Dendritic cell treated with granulocyte-macrophage colony-stimulating factor and Interleukin-4, amounts not matched to agents 40 ng/mL and 50 ng/mL, for 4 days (primary cell): ENCODE measurements at regions not wholly inside any gene's neighbourhood (a gene's known extent, or its start where the extent isn't known, plus 50 kb on each side); places are given as distances from the start of the nearest gene placed in this dataset.

ENCODE experiments used
- H3K27ac Mint-ChIP-seq: one replicate; pipeline ENCODE4 v1.8.0; 2022; ENCODE audit warnings: mild to moderate bottlenecking, mixed read lengths
- H3K27me3 Mint-ChIP-seq: one replicate; pipeline ENCODE4 v1.8.0; 2022; ENCODE audit warnings: mild to moderate bottlenecking, mixed read lengths
- H3K36me3 Mint-ChIP-seq: one replicate; pipeline ENCODE4 v1.8.0; 2022; ENCODE audit warnings: low read depth, mixed read lengths
- H3K4me1 Mint-ChIP-seq: one replicate; pipeline ENCODE4 v1.8.0; 2022; ENCODE audit warnings: low read depth, mixed read lengths
- H3K4me3 Mint-ChIP-seq: one replicate; pipeline ENCODE4 v1.8.0; 2022; ENCODE audit warnings: mild to moderate bottlenecking, moderate library complexity, mixed read lengths
- H3K9me3 Mint-ChIP-seq: one replicate; pipeline ENCODE4 v1.8.0; 2022; ENCODE audit warnings: mixed read lengths
- intact Hi-C: fragments of 100-400 bp; cut with micrococcal nuclease; formaldehyde crosslinking; loops from one replicate; pipeline ENCODE4 v1.15.0; 2022

DNA sequence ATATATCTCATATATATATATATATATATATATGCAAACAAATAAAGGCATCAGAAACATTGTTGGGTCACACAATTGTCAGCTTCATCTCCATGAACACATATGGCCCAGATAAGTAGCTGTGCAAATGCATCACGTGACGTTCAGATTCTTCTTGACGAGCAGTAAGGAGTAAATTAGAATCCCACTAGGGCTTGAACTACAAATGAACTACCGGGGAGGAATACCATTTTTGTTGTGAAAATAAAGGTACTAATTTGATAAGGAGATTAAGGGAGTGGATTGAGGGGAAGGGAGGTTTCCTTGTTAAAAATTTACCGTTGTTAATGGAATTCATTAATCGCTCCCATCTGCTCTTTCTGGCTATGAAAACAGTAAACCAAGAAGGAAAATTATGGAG lies 186.5 kb upstream of the COPS8 start:
- Mint-ChIP-seq H3K36me3 (no peaks in the 10 kb centered on the region), H3K4me3 (no peak overlapping the region), H3K27ac (no peak overlapping the region), H3K27me3 (peaks cover 48% of the 10 kb centered on the region), H3K4me1 (no peaks in the 10 kb centered on the region), H3K9me3 (no peaks in the 10 kb centered on the region)
- intact Hi-C loops: loop anchor here (10.0 kb wide), 1 partner anchor 374 kb away; no protein-coding TSS in a partner anchor

DNA sequence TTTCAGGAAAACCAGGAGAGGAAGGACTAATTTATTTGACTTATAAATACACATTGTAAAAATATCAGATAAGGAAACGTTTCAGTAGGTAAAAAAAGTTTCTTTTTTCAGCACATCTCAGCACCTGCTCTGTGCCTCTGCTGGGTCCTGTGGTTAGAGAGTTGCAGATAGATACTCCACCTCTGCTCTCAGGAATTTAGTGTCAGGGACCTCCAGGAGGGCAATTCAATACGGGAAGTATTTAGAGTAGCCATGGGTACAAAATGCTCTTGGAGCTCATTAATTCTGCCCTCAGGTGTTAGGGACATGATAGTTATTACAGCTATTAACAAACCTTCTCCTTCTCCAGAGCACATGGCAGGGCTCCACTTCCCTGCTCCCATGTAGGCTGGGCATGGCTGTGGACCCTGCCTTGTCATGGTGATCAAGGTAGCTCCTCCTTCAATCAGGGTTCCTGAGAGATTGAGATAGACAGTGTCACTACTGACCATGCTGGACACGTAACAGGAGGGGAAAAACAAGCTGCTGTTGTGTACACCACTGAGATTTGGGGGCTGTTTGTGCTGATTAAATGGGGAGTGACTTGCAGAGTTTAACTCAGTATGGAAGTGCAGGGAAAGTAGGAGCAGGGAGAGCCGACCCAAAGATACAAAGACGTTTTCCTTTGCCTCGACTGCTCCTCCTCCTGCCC lies 185.6 kb upstream of the COPS8 start:
- Mint-ChIP-seq H3K27me3 (peaks cover 56% of the 10 kb centered on the region), H3K4me3 (no peak overlapping the region), H3K27ac (no peak overlapping the region), H3K9me3 (no peaks in the 10 kb centered on the region), H3K4me1 (no peaks in the 10 kb centered on the region), H3K36me3 (no peaks in the 10 kb centered on the region)
- intact Hi-C loops: loop anchor here (10.0 kb wide), 1 partner anchor 375 kb away; no protein-coding TSS in a partner anchor

DNA sequence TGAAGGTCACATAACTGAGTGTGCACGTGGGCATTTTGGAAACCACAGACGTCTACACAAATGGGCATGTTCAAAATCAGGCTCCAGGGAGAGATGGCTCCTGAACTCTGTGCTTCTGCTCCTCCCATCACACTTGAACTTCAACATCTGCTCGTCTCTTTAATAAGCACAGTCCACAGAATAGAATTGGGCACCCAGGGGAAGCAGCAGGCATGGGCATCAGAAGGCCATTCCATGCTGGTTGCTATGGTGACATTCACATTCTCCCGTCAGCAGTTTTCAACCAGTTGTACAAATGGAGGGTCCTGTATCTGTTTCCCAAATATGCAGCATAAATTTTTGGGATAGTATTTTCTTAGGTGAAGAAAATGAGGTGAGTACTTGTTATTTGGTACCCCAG lies 183.7 kb upstream of the COPS8 start:
- no peak overlapping the region for H3K27ac Mint-ChIP-seq
- H3K4me3 Mint-ChIP-seq: no peak overlapping the region
- peaks cover 54% of the 10 kb centered on the region for H3K27me3 Mint-ChIP-seq

DNA sequence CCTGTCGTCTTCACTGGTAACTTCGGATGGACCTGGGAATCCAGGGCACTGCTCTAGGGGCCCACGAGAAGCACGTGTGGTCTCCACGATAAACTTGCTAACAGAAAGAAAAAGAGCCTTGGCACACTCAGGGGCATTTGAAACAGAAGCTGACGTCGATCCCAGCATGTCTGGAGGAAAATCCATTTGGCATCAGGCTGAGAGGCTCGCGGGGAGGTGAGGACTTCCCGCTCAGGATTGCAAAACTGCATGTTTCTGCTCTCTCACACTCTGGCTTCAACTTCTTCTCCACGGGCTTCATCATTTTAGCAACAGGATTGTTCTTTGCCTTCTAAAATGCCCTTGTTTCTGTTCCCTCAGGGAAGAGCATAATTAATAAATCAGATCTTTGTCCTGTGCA lies 181.7 kb upstream of the COPS8 start:
- H3K4me3 Mint-ChIP-seq: no peak overlapping the region
- peaks cover 63% of the 10 kb centered on the region for H3K27me3 Mint-ChIP-seq
- intact Hi-C loops: no loop called here
- no peak overlapping the region for H3K27ac Mint-ChIP-seq
- H3K9me3 Mint-ChIP-seq: no peaks in the 10 kb centered on the region
- no peaks in the 10 kb centered on the region for H3K36me3 Mint-ChIP-seq
- H3K4me1 Mint-ChIP-seq: no peaks in the 10 kb centered on the region

More for the DNA sequence above, 183.7 kb upstream of the COPS8 start:
- Mint-ChIP-seq H3K36me3 (no peaks in the 10 kb centered on the region), H3K9me3 (no peaks in the 10 kb centered on the region), H3K4me1 (no peaks in the 10 kb centered on the region)
- intact Hi-C loops: no loop called here

DNA sequence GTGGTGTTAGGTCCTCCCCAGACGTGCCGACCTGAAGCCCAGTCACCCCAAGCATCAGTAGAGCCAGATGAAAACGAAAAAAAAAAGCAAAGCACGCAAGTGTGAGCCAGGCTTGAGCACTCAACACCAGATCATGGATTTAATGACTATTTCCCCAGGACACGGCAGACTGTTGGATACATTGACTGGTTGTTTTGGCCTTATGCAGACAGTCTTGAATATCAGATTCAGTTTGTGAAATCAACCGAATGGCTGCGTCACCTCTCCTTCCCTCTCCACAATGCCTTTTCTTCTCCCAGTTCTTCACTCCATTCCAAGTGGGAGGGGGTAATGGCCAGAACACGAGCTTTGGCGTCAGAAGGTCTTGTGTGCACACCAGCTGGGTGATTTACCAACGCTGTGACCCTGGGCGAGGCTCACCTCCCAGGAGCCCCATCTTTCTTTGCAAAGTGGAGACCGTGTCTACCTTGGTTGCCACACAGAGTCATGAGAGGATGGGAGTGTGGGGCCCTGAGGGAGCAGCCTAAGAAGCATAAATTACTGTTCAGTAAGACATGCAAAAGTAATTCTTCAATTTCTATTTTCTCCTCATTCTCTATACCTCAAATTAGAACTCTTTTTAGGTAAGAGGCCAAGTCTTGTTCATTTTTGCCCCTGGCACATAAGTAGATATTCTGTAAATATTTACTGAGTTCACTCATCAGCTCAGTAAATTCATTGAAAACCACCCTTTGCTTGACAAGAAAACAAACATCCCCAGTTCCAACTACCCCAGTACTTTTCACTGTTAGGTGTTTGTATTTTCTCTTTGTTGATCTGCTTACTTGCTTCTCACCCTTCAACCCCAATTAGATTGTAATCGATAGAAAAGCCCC lies 181.1 kb upstream of the COPS8 start:
- H3K9me3 Mint-ChIP-seq: no peaks in the 10 kb centered on the region
- intact Hi-C loops: no loop called here
- no peaks in the 10 kb centered on the region for H3K36me3 Mint-ChIP-seq
- H3K27me3 Mint-ChIP-seq: peaks cover 62% of the 10 kb centered on the region
- no peaks in the 10 kb centered on the region for H3K4me1 Mint-ChIP-seq
- H3K27ac Mint-ChIP-seq: no peak overlapping the region
- no peak overlapping the region for H3K4me3 Mint-ChIP-seq

DNA sequence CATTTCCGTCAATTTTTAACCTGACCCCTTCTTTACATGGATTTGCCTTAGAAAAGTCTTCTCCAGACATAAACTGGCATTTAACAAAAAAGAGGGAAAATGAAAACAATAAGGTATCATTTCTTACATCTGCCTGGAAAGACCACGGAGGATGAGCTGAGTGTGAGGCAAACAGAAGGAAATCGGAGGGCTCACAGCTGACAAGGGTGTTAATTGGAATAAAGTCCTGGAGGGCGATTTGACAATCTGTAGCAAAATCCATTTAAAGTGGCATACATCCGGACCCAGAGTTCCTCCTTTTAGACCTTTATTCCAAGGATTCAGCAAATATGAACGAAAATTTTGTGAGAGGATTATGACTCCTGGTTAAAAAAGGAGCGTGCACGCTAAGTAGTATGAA lies 179.7 kb upstream of the COPS8 start:
- Mint-ChIP-seq H3K27ac (no peak overlapping the region), H3K36me3 (no peaks in the 10 kb centered on the region), H3K4me1 (no peaks in the 10 kb centered on the region), H3K9me3 (no peaks in the 10 kb centered on the region), H3K4me3 (no peak overlapping the region), H3K27me3 (peaks cover 56% of the 10 kb centered on the region)
- intact Hi-C loops: no loop called here

DNA sequence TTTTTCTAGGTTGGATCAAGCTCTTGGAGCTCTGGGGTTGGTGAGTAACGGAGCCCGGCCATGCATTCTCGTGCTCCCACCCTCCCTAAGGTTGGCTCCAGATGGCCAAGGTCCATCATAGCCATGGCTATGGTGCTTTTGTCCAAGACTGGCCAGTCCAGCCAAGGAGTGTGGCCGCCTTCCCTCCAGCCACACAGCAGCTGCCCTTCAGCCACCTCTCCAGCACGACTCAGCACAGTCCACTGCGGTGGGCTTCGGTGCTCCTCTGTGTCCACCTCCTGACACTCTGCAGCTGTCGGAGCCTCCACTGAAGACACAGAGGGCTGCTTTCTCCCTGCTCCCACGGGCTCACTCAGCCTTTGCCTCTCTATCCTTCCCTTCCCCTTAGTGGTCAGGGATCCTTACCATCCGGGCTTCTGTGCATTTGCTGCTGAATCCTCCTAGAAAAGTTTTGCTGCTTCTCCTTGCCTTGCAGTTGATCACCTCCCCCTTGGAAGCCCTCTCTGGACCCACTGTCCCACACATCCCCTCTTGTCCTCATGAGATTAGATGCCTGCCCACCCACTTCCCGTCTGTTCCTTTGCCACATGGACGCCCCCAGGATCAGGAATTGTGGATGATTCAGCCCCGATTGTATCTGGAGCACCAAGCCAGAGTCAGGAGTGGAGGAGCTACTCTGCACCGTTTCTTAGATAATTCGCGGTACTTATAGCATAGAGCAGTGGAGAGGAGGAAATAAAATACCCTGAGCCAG lies 177.1 kb upstream of the COPS8 start:
- Mint-ChIP-seq H3K4me3 (no peak overlapping the region), H3K27ac (no peak overlapping the region), H3K27me3 (peaks cover 52% of the 10 kb centered on the region), H3K4me1 (peaks cover 6% of the 10 kb centered on the region), H3K36me3 (no peaks in the 10 kb centered on the region), H3K9me3 (no peaks in the 10 kb centered on the region)
- intact Hi-C loops: no loop called here

DNA sequence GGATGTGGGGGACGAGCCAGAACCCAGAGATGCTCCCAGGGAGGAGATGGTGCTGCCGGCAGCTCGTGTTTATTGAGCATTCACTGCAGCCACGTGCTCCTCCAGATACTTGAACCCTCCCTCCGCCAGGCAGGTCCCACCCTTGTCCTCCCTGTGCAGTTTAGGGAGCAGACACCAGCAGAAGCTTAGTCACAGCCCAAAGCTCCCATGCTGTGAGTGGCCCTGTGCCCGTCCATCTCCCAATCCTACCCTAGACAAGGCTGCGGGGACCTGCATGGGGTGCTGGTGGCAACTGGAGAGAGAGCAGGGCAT lies 176.5 kb upstream of the COPS8 start:
- Mint-ChIP-seq H3K36me3 (no peaks in the 10 kb centered on the region), H3K27me3 (peaks cover 47% of the 10 kb centered on the region), H3K4me1 (peaks cover 6% of the 10 kb centered on the region), H3K4me3 (no peak overlapping the region), H3K27ac (no peak overlapping the region), H3K9me3 (no peaks in the 10 kb centered on the region)
- intact Hi-C loops: no loop called here

DNA sequence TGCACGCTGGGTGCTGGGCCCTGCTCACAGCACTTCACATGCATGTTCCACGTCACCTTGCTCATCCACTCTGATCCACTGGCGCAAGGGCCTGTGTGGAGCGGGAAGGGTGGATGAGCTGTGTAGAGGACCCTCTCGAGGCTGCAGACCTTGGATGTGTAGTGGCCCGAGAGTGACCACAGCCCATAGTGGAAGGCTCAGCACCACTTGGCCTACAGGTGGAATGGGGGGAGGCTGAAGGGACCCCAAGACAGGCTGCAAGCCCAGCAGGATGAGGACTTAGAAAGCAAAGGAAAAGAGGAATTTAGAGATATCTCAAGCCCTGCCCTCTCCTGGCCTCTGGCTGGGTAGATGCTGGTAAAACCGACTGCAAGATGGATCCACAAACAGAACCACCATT lies 175.9 kb upstream of the COPS8 start:
- Mint-ChIP-seq H3K4me3 (no peak overlapping the region), H3K36me3 (no peaks in the 10 kb centered on the region), H3K4me1 (peaks cover 6% of the 10 kb centered on the region), H3K9me3 (no peaks in the 10 kb centered on the region), H3K27ac (no peak overlapping the region), H3K27me3 (peaks cover 45% of the 10 kb centered on the region)
- intact Hi-C loops: no loop called here

DNA sequence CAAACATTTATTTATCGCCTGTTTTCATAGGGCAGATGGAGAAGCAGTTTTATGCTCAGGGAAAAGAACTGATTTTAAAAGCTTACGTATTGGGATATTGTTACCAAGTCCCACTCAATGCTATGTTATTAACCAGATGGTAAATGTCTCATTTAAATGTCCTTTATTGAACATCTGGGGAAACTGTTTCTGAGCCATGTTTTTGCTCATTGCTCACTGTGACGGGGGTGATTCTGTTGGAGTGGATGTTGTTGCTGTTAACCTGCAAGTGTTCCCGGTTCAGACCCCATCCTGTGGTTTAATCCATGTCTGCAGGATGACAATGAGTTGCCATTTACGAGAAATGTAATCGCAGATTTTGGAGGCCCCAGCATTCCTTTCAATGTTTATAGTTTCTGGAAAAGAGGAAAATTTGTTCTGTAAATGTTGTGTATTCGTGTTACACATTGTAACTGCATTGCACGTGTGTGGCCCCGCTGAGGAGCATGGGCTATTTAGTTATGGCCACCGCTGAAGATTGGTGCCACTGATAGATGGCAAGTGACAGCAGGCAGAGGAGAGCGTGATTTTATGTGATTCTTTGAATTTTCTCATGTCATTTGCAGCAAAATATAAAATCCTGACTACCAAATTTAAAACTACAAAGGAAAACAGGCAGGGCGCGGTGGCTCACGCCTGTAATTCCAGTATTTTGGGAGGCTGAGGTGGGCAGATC lies 174.8 kb upstream of the COPS8 start:
- H3K27me3 Mint-ChIP-seq: peaks cover 46% of the 10 kb centered on the region
- H3K36me3 Mint-ChIP-seq: no peaks in the 10 kb centered on the region
- intact Hi-C loops: no loop called here

DNA sequence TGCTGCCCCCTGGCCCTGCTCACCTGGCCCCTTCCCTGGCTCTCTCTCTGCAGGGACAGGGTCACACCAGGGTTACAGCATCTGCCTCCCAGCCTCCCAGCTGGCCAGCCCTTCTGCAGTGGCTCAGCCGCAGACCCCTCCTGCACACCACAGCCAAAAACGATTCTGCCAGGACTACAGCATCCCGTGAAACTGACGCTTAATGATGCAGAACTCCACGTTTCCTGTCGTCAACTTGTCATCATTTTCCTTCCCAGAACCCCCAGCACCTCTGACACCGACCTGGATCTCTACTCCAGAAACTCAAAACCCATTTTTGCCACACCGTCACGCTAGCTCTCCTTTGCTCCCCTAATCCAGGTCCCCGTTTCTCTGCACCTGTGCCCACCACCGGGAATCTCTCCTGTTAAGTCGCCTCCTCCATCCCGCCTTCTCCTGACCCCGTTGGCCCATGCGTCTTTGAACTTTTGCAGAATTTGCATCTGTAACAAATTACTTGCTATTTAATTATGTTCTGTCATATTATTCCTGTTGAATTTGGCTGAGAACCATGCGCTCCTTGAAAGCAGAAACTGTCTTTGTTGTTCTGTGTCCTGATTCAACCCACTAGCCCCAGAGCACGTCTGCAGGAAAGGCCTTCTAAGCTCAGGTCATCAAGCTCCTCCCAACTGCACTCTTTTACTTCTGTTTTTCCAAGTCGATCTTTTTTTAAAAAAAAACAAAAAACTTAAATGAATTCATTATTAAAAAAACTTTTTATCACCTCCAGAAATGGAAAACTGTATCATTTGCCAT lies 173.2 kb upstream of the COPS8 start:
- H3K4me3 Mint-ChIP-seq: no peak overlapping the region
- H3K36me3 Mint-ChIP-seq: no peaks in the 10 kb centered on the region
- H3K27me3 Mint-ChIP-seq: peaks cover 40% of the 10 kb centered on the region

More for the DNA sequence above, 174.8 kb upstream of the COPS8 start:
- Mint-ChIP-seq H3K27ac (no peak overlapping the region), H3K4me3 (no peak overlapping the region), H3K4me1 (peaks cover 6% of the 10 kb centered on the region), H3K9me3 (no peaks in the 10 kb centered on the region)

DNA sequence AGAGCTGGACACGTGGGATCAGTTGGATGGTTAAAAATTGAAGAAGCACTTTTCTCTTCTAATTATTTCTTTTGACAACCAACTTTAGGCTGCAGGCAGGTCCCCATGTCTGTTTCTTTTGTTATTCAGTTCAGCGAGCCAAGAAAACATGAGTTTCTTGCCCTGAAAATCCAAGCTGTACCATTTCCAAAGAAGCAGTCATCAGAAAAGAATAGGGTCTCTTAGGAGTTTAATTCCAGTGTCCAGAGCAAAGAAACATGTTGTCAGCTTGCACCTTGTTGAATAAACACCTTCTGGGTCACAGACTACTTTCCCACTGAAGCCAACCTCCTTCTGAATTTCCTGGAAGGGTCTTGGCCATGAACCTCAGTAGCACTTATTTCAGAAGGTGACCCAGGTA lies 170.5 kb upstream of the COPS8 start:
- Mint-ChIP-seq H3K27ac (no peak overlapping the region), H3K27me3 (peaks cover 41% of the 10 kb centered on the region), H3K4me1 (peaks cover 18% of the 10 kb centered on the region), H3K4me3 (no peak overlapping the region), H3K36me3 (no peaks in the 10 kb centered on the region), H3K9me3 (no peaks in the 10 kb centered on the region)
- intact Hi-C loops: no loop called here

More for the DNA sequence above, 173.2 kb upstream of the COPS8 start:
- intact Hi-C loops: no loop called here
- Mint-ChIP-seq H3K4me1 (peaks cover 6% of the 10 kb centered on the region), H3K9me3 (no peaks in the 10 kb centered on the region), H3K27ac (no peak overlapping the region)

DNA sequence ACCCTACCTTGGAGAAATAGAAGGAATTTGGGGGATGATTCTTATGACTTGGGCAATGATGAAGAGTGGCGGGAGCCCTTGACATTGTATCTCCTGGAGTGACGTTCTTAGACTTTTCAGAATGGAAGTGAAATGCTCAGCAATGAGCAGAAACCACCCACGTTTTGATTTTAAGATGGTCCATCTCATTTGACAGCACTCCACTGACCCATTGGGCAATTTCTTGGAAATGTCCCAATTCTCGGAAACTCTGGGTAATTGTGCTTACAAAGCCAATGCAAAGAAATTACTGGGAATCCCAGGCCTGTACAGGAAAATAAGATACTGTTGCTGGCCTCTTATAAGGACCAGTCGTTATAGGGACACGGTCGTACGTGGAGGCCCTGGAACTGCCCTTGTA lies 170.0 kb upstream of the COPS8 start:
- Mint-ChIP-seq H3K4me1 (peaks cover 18% of the 10 kb centered on the region), H3K27me3 (peaks cover 46% of the 10 kb centered on the region), H3K9me3 (no peaks in the 10 kb centered on the region), H3K36me3 (no peaks in the 10 kb centered on the region), H3K4me3 (no peak overlapping the region), H3K27ac (no peak overlapping the region)
- intact Hi-C loops: no loop called here
